Activated naive CD8-positive, alpha-beta T cell treated with anti-CD3 and anti-CD28 coated beads, Interleukin-2, amount 10 ng/mL, durations not matched to agents 7 days and 5 days (primary cell): ENCODE measurements at regions not wholly inside any gene's neighbourhood (a gene's known extent, or its start where the extent isn't known, plus 50 kb on each side); places are given as distances from the start of the nearest gene placed in this dataset.

ENCODE experiments used
- ATAC-seq: fragments of 150-1000 bp; cut with Tn5 transposase; one replicate; pipeline ENCODE4 v1.10.0; 2021; ENCODE audit warnings: low read depth, moderate library complexity
- POLR2A ChIA-PET: fragments of 350-600 bp; sonication (Branson Sonifier 250); formaldehyde crosslinking; loops from one replicate; lab custom pipeline; 2021; ENCODE audit warnings: antibody characterized with exemption; lab: Charles Lee
- DNase-seq: peaks from one replicate; pipeline ENCODE4 v3.0.0; 2021
- H3K27ac Mint-ChIP-seq: one replicate; pipeline ENCODE4 v1.8.0; 2022; ENCODE audit warnings: mild to moderate bottlenecking, mixed read lengths
- H3K27me3 Mint-ChIP-seq: one replicate; pipeline ENCODE4 v1.8.0; 2022; ENCODE audit warnings: mild to moderate bottlenecking, moderate library complexity, mixed read lengths
- H3K36me3 Mint-ChIP-seq: one replicate; pipeline ENCODE4 v1.8.0; 2021; ENCODE audit warnings: mild to moderate bottlenecking, mixed read lengths
- H3K4me1 Mint-ChIP-seq: one replicate; pipeline ENCODE4 v1.8.0; 2021; ENCODE audit warnings: mixed read lengths
- H3K4me3 Mint-ChIP-seq: one replicate; pipeline ENCODE4 v1.8.0; 2022; ENCODE audit warnings: mild to moderate bottlenecking, moderate library complexity, mixed read lengths
- H3K9me3 Mint-ChIP-seq: one replicate; pipeline ENCODE4 v1.8.0; 2021; ENCODE audit warnings: mixed read lengths

GRCh38 chr3:159210336-159210735 lies 408.5 kb downstream of the MFSD1 start:
- DNase-seq (no peak), ATAC-seq (no peak)
- POLR2A ChIA-PET = no interaction called here
- Mint-ChIP-seq H3K9me3 (no peaks in the 10 kb centered on the region), H3K4me1 (no peaks in the 10 kb centered on the region), H3K4me3 (no peak overlapping the region), H3K36me3 (no peaks in the 10 kb centered on the region), H3K27me3 (no peaks in the 10 kb centered on the region), H3K27ac (no peak overlapping the region)

DNA sequence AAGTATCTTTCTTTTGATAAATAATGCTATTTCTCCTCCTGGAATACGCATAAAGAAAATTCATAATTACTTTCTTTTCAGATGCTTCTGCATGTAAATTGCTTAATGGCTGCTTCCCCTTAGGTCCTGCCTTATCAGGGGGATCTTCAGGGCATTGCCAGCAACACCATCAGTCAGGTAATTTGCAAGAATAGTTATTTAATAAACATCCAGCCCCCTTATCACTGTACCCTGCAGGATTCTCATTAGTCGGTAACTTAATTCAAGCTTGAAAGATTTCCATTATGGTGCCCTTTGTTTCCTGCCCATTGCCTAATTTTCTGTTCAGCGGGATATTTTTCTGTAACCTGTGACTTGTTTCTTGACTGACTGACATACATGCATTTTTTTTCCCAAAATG lies 414.5 kb downstream of the MFSD1 start:
- Mint-ChIP-seq H3K9me3 (no peaks in the 10 kb centered on the region), H3K27ac (no peak overlapping the region), H3K36me3 (no peaks in the 10 kb centered on the region), H3K4me1 (no peaks in the 10 kb centered on the region), H3K27me3 (no peaks in the 10 kb centered on the region), H3K4me3 (no peak overlapping the region)
- DNase-seq (no peak), ATAC-seq (no peak)
- POLR2A ChIA-PET = no interaction called here

- Mint-ChIP-seq H3K4me1 (no peaks in the 10 kb centered on the region), H3K4me3 (no peak overlapping the region), H3K27me3 (no peaks in the 10 kb centered on the region), H3K27ac (no peak overlapping the region), H3K36me3 (no peaks in the 10 kb centered on the region), H3K9me3 (no peaks in the 10 kb centered on the region)
- POLR2A ChIA-PET = no interaction called here
- DNase-seq = no peak
- no peak for ATAC-seq
Observed at GRCh38 chr3:159219231-159219630, 417.4 kb downstream of the MFSD1 start.

DNA sequence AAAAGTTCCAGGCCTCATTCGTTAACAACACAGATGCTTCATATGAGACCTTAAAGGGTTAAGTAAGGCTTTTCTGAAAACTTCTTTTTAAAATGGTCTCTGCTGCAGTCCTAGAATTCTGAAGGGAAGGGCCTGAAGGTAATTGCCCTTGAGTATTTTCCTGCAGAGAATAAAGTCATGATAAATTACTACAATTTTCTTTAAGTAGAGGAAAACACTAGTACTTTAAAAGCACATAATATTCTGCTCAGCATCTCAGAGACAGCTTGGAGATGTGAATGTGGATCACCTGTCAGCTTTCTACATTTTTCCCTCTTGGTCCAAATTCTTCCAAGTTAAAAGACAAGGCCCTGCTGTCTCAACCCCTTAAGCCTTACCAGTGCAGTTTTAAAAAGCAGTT lies 419.5 kb downstream of the MFSD1 start:
- no peak overlapping the region for H3K4me3 Mint-ChIP-seq
- no peaks in the 10 kb centered on the region for H3K27me3 Mint-ChIP-seq
- DNase-seq = no peak
- no peak for ATAC-seq
- POLR2A ChIA-PET = no interaction called here
- H3K9me3 Mint-ChIP-seq = no peaks in the 10 kb centered on the region
- H3K27ac Mint-ChIP-seq = no peak overlapping the region
- H3K36me3 Mint-ChIP-seq = no peaks in the 10 kb centered on the region
- H3K4me1 Mint-ChIP-seq = no peaks in the 10 kb centered on the region

- H3K4me3 Mint-ChIP-seq = no peak overlapping the region
- DNase-seq (no peak), ATAC-seq (no peak)
- H3K27me3 Mint-ChIP-seq = no peaks in the 10 kb centered on the region
- no peaks in the 10 kb centered on the region for H3K4me1 Mint-ChIP-seq
- H3K36me3 Mint-ChIP-seq = no peaks in the 10 kb centered on the region
- peaks cover 5% of the 10 kb centered on the region for H3K9me3 Mint-ChIP-seq
- POLR2A ChIA-PET = no interaction called here
- peak overlapping the region; percentile 56 for H3K27ac Mint-ChIP-seq
Observed at GRCh38 chr3:159229116-159229680, 427.3 kb downstream of the MFSD1 start.

DNA sequence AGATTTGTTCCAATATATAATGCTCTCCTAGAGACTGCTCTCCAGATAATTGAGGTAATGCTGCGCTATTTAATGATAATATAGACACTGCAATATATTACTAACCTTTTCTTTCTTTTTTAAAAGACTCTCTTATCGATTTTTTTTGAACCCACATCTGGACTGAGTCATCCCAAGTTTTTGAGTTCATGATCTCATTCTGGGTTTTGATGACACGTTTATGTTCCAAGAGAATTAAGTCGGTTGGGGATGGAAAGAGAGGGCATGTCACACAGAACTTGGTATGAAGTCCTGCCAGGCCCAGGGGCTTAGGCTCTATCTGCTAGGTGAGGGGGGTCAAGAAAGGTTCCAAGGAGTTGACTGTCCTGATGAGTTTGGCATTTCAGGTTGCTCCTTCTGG lies 431.1 kb downstream of the MFSD1 start:
- no peaks in the 10 kb centered on the region for H3K4me1 Mint-ChIP-seq
- POLR2A ChIA-PET = no interaction called here
- DNase-seq (no peak), ATAC-seq (no peak)
- no peak overlapping the region for H3K27ac Mint-ChIP-seq
- H3K27me3 Mint-ChIP-seq = peaks cover 5% of the 10 kb centered on the region
- no peak overlapping the region for H3K4me3 Mint-ChIP-seq
- H3K9me3 Mint-ChIP-seq = peaks cover 5% of the 10 kb centered on the region
- H3K36me3 Mint-ChIP-seq = no peaks in the 10 kb centered on the region

DNA sequence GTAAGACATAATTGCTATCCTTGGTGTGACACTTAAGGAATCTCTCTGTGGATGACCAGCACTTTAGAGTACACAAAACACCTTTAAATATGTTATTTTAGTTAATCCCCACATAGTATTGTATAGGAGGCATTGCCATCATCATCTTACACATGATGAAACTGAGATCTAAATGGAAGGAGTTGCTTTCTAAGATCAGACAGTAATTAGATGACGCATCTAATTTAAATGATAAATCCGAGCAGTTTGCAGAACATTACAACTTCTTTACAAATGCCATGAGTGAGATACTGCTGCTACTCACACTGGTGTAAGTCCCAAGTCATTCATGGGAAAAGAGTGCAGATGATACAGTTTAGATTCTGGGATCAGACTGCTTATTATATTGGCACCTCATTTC lies 431.9 kb downstream of the MFSD1 start:
- no peaks in the 10 kb centered on the region for H3K36me3 Mint-ChIP-seq
- peaks cover 7% of the 10 kb centered on the region for H3K27me3 Mint-ChIP-seq
- DNase-seq = no peak
- no peaks in the 10 kb centered on the region for H3K4me1 Mint-ChIP-seq
- POLR2A ChIA-PET = no interaction called here
- no peak overlapping the region for H3K4me3 Mint-ChIP-seq
- peaks cover 5% of the 10 kb centered on the region for H3K9me3 Mint-ChIP-seq
- ATAC-seq = no peak
- H3K27ac Mint-ChIP-seq = no peak overlapping the region

- no peaks in the 10 kb centered on the region for H3K36me3 Mint-ChIP-seq
- H3K4me3 Mint-ChIP-seq = no peak overlapping the region
- POLR2A ChIA-PET = no interaction called here
- ATAC-seq (no peak), DNase-seq (no peak)
- H3K27me3 Mint-ChIP-seq = peaks cover 7% of the 10 kb centered on the region
- no peak overlapping the region for H3K27ac Mint-ChIP-seq
- H3K9me3 Mint-ChIP-seq = peaks cover 5% of the 10 kb centered on the region
- no peaks in the 10 kb centered on the region for H3K4me1 Mint-ChIP-seq
Observed at GRCh38 chr3:159234306-159234705, 432.5 kb downstream of the MFSD1 start.

DNA sequence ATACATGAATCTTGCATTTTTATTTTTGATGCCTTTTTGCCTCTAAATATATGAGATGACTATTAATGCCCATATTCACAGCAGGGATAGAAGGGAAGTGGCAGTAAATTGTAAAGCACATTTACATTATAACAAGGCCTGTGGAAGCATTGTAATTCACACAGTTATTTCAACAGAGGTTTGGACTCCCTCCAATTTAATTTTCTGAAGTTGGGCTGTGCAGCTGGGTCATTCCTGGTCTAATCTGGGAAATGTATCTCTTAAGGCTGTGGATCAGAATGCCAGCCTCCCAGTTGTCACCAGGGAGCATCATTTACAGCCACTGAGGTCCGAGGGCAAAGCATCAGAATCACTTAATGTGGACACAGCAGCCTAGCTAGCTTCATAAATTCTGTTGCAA lies 434.5 kb downstream of the MFSD1 start:
- Mint-ChIP-seq H3K27me3 (peaks cover 7% of the 10 kb centered on the region), H3K4me1 (no peaks in the 10 kb centered on the region), H3K9me3 (no peaks in the 10 kb centered on the region), H3K27ac (no peak overlapping the region), H3K36me3 (no peaks in the 10 kb centered on the region), H3K4me3 (no peak overlapping the region)
- ATAC-seq (no peak), DNase-seq (no peak)
- POLR2A ChIA-PET = no interaction called here

GRCh38 chr3:159237226-159237625 lies 435.4 kb downstream of the MFSD1 start:
- Mint-ChIP-seq H3K9me3 (peaks cover 2% of the 10 kb centered on the region), H3K27me3 (peaks cover 7% of the 10 kb centered on the region), H3K27ac (no peak overlapping the region), H3K4me1 (no peaks in the 10 kb centered on the region), H3K36me3 (no peaks in the 10 kb centered on the region), H3K4me3 (no peak overlapping the region)
- POLR2A ChIA-PET = no interaction called here
- no peak for DNase-seq
- no peak for ATAC-seq

DNA sequence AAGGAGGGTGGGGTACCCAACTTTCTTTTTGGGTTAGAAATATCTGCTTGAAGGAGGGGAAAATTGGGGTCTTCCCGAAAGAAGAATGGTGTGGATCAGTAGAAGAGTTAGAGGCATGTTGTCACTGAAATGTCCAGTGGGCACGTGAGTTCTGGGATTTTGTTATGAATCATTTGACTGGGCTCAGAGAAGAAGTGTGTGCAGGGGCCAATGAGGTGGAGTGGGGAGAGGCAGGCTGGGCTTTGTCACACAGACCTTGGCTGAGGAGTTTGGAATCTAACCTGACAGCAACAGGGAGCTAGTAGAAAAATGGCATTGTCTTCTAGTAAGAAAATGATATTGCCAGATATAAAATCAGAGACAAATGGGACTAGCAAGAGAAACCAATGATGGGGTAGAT lies 436.8 kb downstream of the MFSD1 start:
- Mint-ChIP-seq H3K4me1 (no peaks in the 10 kb centered on the region), H3K27me3 (peaks cover 7% of the 10 kb centered on the region), H3K36me3 (no peaks in the 10 kb centered on the region), H3K4me3 (no peak overlapping the region), H3K27ac (no peak overlapping the region), H3K9me3 (peaks cover 2% of the 10 kb centered on the region)
- no peak for ATAC-seq
- DNase-seq = no peak
- POLR2A ChIA-PET = no interaction called here

GRCh38 chr3:159239059-159239458 lies 437.2 kb downstream of the MFSD1 start:
- Mint-ChIP-seq H3K27me3 (peaks cover 7% of the 10 kb centered on the region), H3K36me3 (no peaks in the 10 kb centered on the region), H3K4me1 (no peaks in the 10 kb centered on the region), H3K9me3 (peaks cover 2% of the 10 kb centered on the region), H3K4me3 (no peak overlapping the region), H3K27ac (no peak overlapping the region)
- DNase-seq (no peak), ATAC-seq (no peak)
- POLR2A ChIA-PET = no interaction called here

DNA sequence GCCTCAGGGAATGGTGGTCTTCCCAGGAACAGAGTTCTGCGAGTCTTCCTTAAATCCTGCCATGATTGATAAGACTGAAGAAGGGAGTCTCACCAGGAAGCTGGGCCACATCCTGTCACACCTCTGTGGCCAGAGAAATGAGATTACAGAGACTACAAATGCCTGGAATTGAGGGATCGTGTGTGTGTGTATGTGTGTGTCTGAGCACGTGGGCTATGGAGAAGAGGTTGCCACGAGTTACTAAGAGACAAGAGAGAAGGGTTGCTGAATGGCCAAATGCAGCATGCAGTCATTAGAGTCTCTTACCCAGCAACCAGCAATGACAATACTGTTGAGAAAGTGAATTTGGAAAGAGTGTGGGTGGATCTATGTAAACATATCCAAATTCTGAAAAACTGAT lies 443.1 kb downstream of the MFSD1 start:
- Mint-ChIP-seq H3K27ac (no peak overlapping the region), H3K4me3 (no peak overlapping the region), H3K4me1 (no peaks in the 10 kb centered on the region), H3K9me3 (peaks cover 2% of the 10 kb centered on the region), H3K36me3 (no peaks in the 10 kb centered on the region), H3K27me3 (no peaks in the 10 kb centered on the region)
- POLR2A ChIA-PET = no interaction called here
- DNase-seq (no peak), ATAC-seq (no peak)

GRCh38 chr3:159245871-159246270 lies 444.0 kb downstream of the MFSD1 start:
- no peak overlapping the region for H3K27ac Mint-ChIP-seq
- no peaks in the 10 kb centered on the region for H3K4me1 Mint-ChIP-seq
- DNase-seq (no peak), ATAC-seq (no peak)
- peaks cover 2% of the 10 kb centered on the region for H3K9me3 Mint-ChIP-seq
- no peaks in the 10 kb centered on the region for H3K36me3 Mint-ChIP-seq
- H3K4me3 Mint-ChIP-seq = no peak overlapping the region
- H3K27me3 Mint-ChIP-seq = no peaks in the 10 kb centered on the region
- POLR2A ChIA-PET = no interaction called here

- no peaks in the 10 kb centered on the region for H3K36me3 Mint-ChIP-seq
- no peaks in the 10 kb centered on the region for H3K27me3 Mint-ChIP-seq
- ATAC-seq (no peak), DNase-seq (no peak)
- no peak overlapping the region for H3K4me3 Mint-ChIP-seq
- H3K4me1 Mint-ChIP-seq = no peaks in the 10 kb centered on the region
- peaks cover 3% of the 10 kb centered on the region for H3K9me3 Mint-ChIP-seq
- POLR2A ChIA-PET = no interaction called here
- no peak overlapping the region for H3K27ac Mint-ChIP-seq
Observed at GRCh38 chr3:159246385-159246784, 444.5 kb downstream of the MFSD1 start.
